GM12878 (cell line): ENCODE measurements at regions not wholly inside any gene's neighbourhood (a gene's known extent, or its start where the extent isn't known, plus 50 kb on each side); places are given as distances from the start of the nearest gene placed in this dataset.

Experiments used
- ATAC-seq: fragments of 200-7000 bp; cut with Tn5 transposase; 3 replicates; pipeline ENCODE4 v1.9.1; 2020; ENCODE audit warnings: mild to moderate bottlenecking, moderate library complexity
- BruUV-seq: library from RNA; stranded (reverse); fragments of 400-500 nt; replicated peaks from 2 replicates; lab custom pipeline; 2021; lab: Mats Ljungman, UMichigan
- CTCF ChIA-PET: fragments of 300-600 bp; sonication (Branson Sonifier 250); formaldehyde crosslinking; extraction: SDS; loops from one replicate; lab custom pipeline; 2021; ENCODE audit warnings: inconsistent platforms; lab: Yijun Ruan, JAX
- POLR2A ChIA-PET: fragments of 350-600 bp; formaldehyde crosslinking; extraction: SDS; loops from one replicate; lab custom pipeline; 2021; ENCODE audit warnings: inconsistent platforms; lab: Charles Lee
- RAD21 ChIA-PET: fragments of 300-600 bp; sonication (Branson Sonifier 250); formaldehyde crosslinking; loops from one replicate; lab custom pipeline; 2023; ENCODE audit warnings: antibody characterized with exemption; ENCODE audit not compliant: unreplicated experiment; lab: Charles Lee
- SMC1A ChIA-PET: fragments of 300-600 bp; sonication (Branson Sonifier 250); formaldehyde crosslinking; loops from one replicate; lab custom pipeline; 2023; ENCODE audit not compliant: unreplicated experiment, uncharacterized antibody; lab: Charles Lee
- DNase-seq: peaks from one replicate; pipeline ENCODE4 v3.0.0-alpha.2; 2011; ENCODE audit warnings: low read depth, low spot score
- FAIRE-seq: peaks from 3 replicates; lab custom pipeline; 2011; peaks lifted over from hg19 to GRCh38; lab: Jason Lieb, UNC
- H2AFZ ChIP-seq: 2 replicates; pipeline ENCODE4 v1.6.0; 2011; ENCODE audit warnings: low read depth, low read length, control low read depth; ENCODE audit not compliant: control insufficient read depth
- H3K27ac ChIP-seq: 2 replicates; pipeline ENCODE4 v1.5.1; 2011; ENCODE audit warnings: control low read depth; ENCODE audit not compliant: control insufficient read depth, insufficient read depth
- H3K27me3 ChIP-seq, 2 experiments: replicated peaks in 1 of 2; 2 replicates each; pipeline versions ENCODE4 v1.6.0 to v1.6.1; 2011; ENCODE audit warnings: low read length in 1 of 2; ENCODE audit not compliant: control insufficient read depth in 2 of 2, insufficient read depth in 2 of 2
- H3K36me3 ChIP-seq, 2 experiments: 2 replicates each; pipeline ENCODE4 v1.5.1; 2011; ENCODE audit warnings: low read length in 1 of 2; ENCODE audit not compliant: control insufficient read depth in 2 of 2, insufficient read depth in 2 of 2
- H3K4me1 ChIP-seq: 2 replicates; pipeline ENCODE4 v1.6.1; 2011; ENCODE audit warnings: mild to moderate bottlenecking, low read length, moderate library complexity, mixed read lengths; ENCODE audit not compliant: control insufficient read depth, insufficient read depth
- H3K4me2 ChIP-seq: 2 replicates; pipeline ENCODE4 v1.6.0; 2011; ENCODE audit warnings: control low read depth; ENCODE audit not compliant: control insufficient read depth, insufficient read depth
- H3K4me3 ChIP-seq: fragments of 200-600 bp; sonication (generic); 2 replicates; pipeline ENCODE4 v1.5.1; 2016
- H3K79me2 ChIP-seq: 2 replicates; pipeline ENCODE4 v1.6.0; 2011; ENCODE audit warnings: low read length; ENCODE audit not compliant: control insufficient read depth, insufficient read depth
- H3K9ac ChIP-seq: 2 replicates; pipeline ENCODE4 v1.8.0; 2011; ENCODE audit warnings: low read length, control low read depth, mixed read lengths; ENCODE audit not compliant: control insufficient read depth, insufficient read depth
- H3K9me3 ChIP-seq: replicated peaks from 3 replicates; pipeline ENCODE4 v1.5.1; 2011; ENCODE audit warnings: mild to moderate bottlenecking, low read length; ENCODE audit not compliant: control insufficient read depth, insufficient read depth
- H4K20me1 ChIP-seq: 2 replicates; pipeline ENCODE4 v1.6.0; 2011; ENCODE audit not compliant: control insufficient read depth, insufficient read depth
- ATF2 ChIP-seq: IDR thresholded peaks from 2 replicates; pipeline ENCODE4 v1.6.1; 2012; ENCODE audit warnings: low read length, inconsistent platforms
- ATF3 ChIP-seq: IDR thresholded peaks from 2 replicates; pipeline ENCODE4 v1.6.1; 2011; ENCODE audit warnings: low read depth, mild to moderate bottlenecking, low read length, moderate library complexity, borderline replicate concordance; ENCODE audit errors: extremely low read depth
- CHD1 ChIP-seq: IDR thresholded peaks from 2 replicates; pipeline ENCODE4 v1.6.1; 2012; ENCODE audit warnings: low read depth, low read length, improper control_type of control experiment
- NFYB ChIP-seq: IDR thresholded peaks from 2 replicates; pipeline ENCODE4 v1.6.1; 2011; ENCODE audit warnings: low read depth, mild to moderate bottlenecking, low read length, improper control_type of control experiment, moderate library complexity; ENCODE audit not compliant: insufficient read depth
- PAX5 ChIP-seq: IDR thresholded peaks from 2 replicates; pipeline ENCODE4 v1.6.1; 2011; ENCODE audit warnings: low read depth, low read length, borderline replicate concordance
- SMAD5 ChIP-seq: IDR thresholded peaks from 2 replicates; pipeline ENCODE4 v1.6.1; 2016; ENCODE audit warnings: antibody characterized with exemption, low read depth
- STAT3 ChIP-seq: IDR thresholded peaks from 2 replicates; pipeline ENCODE4 v1.6.1; 2011; ENCODE audit warnings: low read depth, low read length, improper control_type of control experiment
- YBX1 ChIP-seq: fragments of 450-650 bp; IDR thresholded peaks from 2 replicates; pipeline ENCODE4 v1.6.1; 2016; ENCODE audit warnings: antibody characterized with exemption
- ZSCAN29 ChIP-seq: fragments of 450-650 bp; IDR thresholded peaks from 2 replicates; pipeline ENCODE4 v1.6.1; 2017; ENCODE audit warnings: mild to moderate bottlenecking, moderate library complexity
- WGBS: methylation state at CpG from one replicate; pipeline ENCODE4 v1.1.6; 2016; ENCODE audit warnings: low lambda C conversion rate; ENCODE audit not compliant: insufficient replicate concordance, insufficient coverage; ENCODE audit errors: missing lambda C conversion rate; 5-methylcytosine and 5-hydroxymethylcytosine counted together
- in situ Hi-C: fragments of 300-500 bp; cut with MboI; formaldehyde crosslinking; loops from 9 replicates; pipeline ENCODE4 v1.14.3; 2018; ENCODE audit warnings: mixed read lengths
- intact Hi-C: fragments of 100-400 bp; cut with micrococcal nuclease; formaldehyde crosslinking; loops from one replicate; pipeline ENCODE4 v1.14.2; 2022; ENCODE audit not compliant: unreplicated experiment
- TF ChIP-seq, protein P1 (sequence below): fragments of 450-650 bp; IDR thresholded peaks from 2 replicates; pipeline ENCODE4 v1.6.1; 2017; ENCODE audit warnings: mild to moderate bottlenecking

- Histone ChIP-seq H4K20me1 (no peaks in the 10 kb centered on the region), H3K27ac (no peak overlapping the region), H3K4me2 (no peak overlapping the region), H3K4me1 (no peaks in the 10 kb centered on the region), H3K79me2 (no peaks in the 10 kb centered on the region), H3K27me3 (no peaks in the 10 kb centered on the region), H3K9ac (no peak overlapping the region), H3K9me3 (no peaks in the 10 kb centered on the region), H3K4me3 (no peak overlapping the region), H3K36me3 (no peaks in the 10 kb centered on the region), H2AFZ (no peak overlapping the region)
- BruUV-seq, result no TSS peak
- no peak for DNase-seq
- in situ Hi-C loops, result no loop called here
- 0% methylated on average over 2 of the region's 2 CpGs for WGBS
- FAIRE-seq, result no peak
- SMC1A ChIA-PET, result interaction anchor here (0.8 kb wide), 1 partner anchor 11 kb away, joined by 3 read pairs; no protein-coding TSS in a partner anchor
- RAD21 ChIA-PET, result no interaction called here
- CTCF ChIA-PET, result interaction anchor here (0.5 to 2.9 kb wide), 5 partner anchors 9 to 225 kb away, joined by 3 to 12 read pairs (median 3); no protein-coding TSS in a partner anchor
- no peak for ATAC-seq
- TF ChIP-seq, protein P1, sequence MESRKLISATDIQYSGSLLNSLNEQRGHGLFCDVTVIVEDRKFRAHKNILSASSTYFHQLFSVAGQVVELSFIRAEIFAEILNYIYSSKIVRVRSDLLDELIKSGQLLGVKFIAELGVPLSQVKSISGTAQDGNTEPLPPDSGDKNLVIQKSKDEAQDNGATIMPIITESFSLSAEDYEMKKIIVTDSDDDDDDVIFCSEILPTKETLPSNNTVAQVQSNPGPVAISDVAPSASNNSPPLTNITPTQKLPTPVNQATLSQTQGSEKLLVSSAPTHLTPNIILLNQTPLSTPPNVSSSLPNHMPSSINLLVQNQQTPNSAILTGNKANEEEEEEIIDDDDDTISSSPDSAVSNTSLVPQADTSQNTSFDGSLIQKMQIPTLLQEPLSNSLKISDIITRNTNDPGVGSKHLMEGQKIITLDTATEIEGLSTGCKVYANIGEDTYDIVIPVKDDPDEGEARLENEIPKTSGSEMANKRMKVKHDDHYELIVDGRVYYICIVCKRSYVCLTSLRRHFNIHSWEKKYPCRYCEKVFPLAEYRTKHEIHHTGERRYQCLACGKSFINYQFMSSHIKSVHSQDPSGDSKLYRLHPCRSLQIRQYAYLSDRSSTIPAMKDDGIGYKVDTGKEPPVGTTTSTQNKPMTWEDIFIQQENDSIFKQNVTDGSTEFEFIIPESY, result no peak
- TF ChIP-seq NFYB, result peak; percentile 76
- POLR2A ChIA-PET, result no interaction called here
- intact Hi-C loops, result no loop called here
These were observed 232.9 kb upstream of the TANK start for GRCh38 chr2:160927324-160927723.

DNA sequence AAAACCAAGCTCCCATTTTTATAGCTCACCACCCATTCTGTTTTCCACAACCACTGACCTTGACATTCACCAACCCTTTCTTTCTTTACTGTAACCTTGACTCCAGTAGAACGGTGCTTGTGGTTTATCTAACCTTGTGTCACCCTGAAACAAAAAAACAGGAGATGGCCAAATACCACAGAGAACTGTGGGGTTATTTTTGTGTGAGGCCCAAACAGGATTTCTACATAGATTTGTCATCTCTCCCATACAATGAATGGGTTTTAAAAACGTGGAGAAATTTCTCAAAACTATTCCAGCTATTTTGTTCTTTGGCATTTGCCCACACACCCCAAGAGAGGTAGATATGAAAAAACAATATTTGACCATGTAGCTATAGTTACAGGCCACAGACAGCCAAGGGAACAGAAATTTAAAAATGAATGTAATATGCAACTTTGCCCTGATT is 231.3 kb upstream of the TANK start:
- Histone ChIP-seq H3K4me1 (no peaks in the 10 kb centered on the region), H3K4me3 (no peak overlapping the region), H3K27me3 (no peaks in the 10 kb centered on the region), H2AFZ (no peak overlapping the region), H3K79me2 (no peaks in the 10 kb centered on the region), H3K9me3 (no peaks in the 10 kb centered on the region), H4K20me1 (no peaks in the 10 kb centered on the region), H3K9ac (no peak overlapping the region), H3K4me2 (no peak overlapping the region), H3K36me3 (no peaks in the 10 kb centered on the region), H3K27ac (no peak overlapping the region)
- DNase-seq (no peak), FAIRE-seq (no peak), ATAC-seq (no peak)
- no TSS peak for BruUV-seq
- 0% methylated on average over 2 of the region's 2 CpGs for WGBS
- ChIA-PET POLR2A (no interaction called here), SMC1A (no interaction called here), CTCF (interaction anchor here (2.9 kb wide), 1 partner anchor 11 kb away, joined by 12 read pairs; no protein-coding TSS in a partner anchor), RAD21 (no interaction called here)
- intact Hi-C loops (no loop called here), in situ Hi-C loops (no loop called here)
- TF ChIP-seq ATF3 (no peak), SMAD5 (no peak), ZSCAN29 (no peak), STAT3 (no peak), PAX5 (no peak), YBX1 (no peak), ATF2 (no peak), CHD1 (no peak), NFYB (no peak)
